ENCODE measurements at regions not wholly inside any gene's neighbourhood (a gene's known extent, or its start where the extent isn't known, plus 50 kb on each side); places are given as distances from the start of the nearest gene placed in this dataset.
"Not testable (repeated sequence)": the region's sequence is repeated elsewhere in the genome, so short reads cannot be mapped to it uniquely, and the experiment has no call there.

GRCh38 chr16:26567356-26567755 lies 499.4 kb upstream of the C16orf82 start:
- DNase-seq (ENCODE audit: extremely low read depth in 1 of 2, low read depth in 1 of 2): no peak

- no peak for DNase-seq (ENCODE audit: extremely low read depth in 1 of 2, low read depth in 1 of 2)
These were observed 496.9 kb upstream of the C16orf82 start for GRCh38 chr16:26569793-26570192.

- DNase-seq (ENCODE audit: extremely low read depth in 1 of 2, low read depth in 1 of 2): no peak
These were observed 488.0 kb upstream of the C16orf82 start for GRCh38 chr16:26578748-26579147.

- DNase-seq (ENCODE audit: extremely low read depth in 1 of 2, low read depth in 1 of 2): no peak
These were observed 482.9 kb upstream of the C16orf82 start for GRCh38 chr16:26583803-26584202.

GRCh38 chr16:26593700-26594099 lies 473.0 kb upstream of the C16orf82 start:
- DNase-seq (ENCODE audit: extremely low read depth in 1 of 2, low read depth in 1 of 2): no peak

- DNase-seq (ENCODE audit: extremely low read depth in 1 of 2, low read depth in 1 of 2): no peak
These were observed 472.1 kb upstream of the C16orf82 start for GRCh38 chr16:26594666-26595065.

GRCh38 chr16:26595199-26595598 lies 471.5 kb upstream of the C16orf82 start:
- DNase-seq (ENCODE audit: extremely low read depth in 1 of 2, low read depth in 1 of 2): no peak

- DNase-seq (ENCODE audit: extremely low read depth in 1 of 2, low read depth in 1 of 2): not testable (repeated sequence)
These were observed 470.7 kb upstream of the C16orf82 start for GRCh38 chr16:26596033-26596432.

- DNase-seq (ENCODE audit: extremely low read depth in 1 of 2, low read depth in 1 of 2): peak; percentile 20 to 25
These were observed 468.7 kb upstream of the C16orf82 start for GRCh38 chr16:26598061-26598460.

GRCh38 chr16:26598998-26599784 lies 467.5 kb upstream of the C16orf82 start:
- no peak for DNase-seq (ENCODE audit: extremely low read depth in 1 of 2, low read depth in 1 of 2)

GRCh38 chr16:26599785-26600104 lies 467.0 kb upstream of the C16orf82 start:
- no peak for DNase-seq (ENCODE audit: extremely low read depth in 1 of 2, low read depth in 1 of 2)

GRCh38 chr16:26601335-26601734 lies 465.4 kb upstream of the C16orf82 start:
- DNase-seq (ENCODE audit: extremely low read depth in 1 of 2, low read depth in 1 of 2): no peak

- no peak for DNase-seq (ENCODE audit: extremely low read depth in 1 of 2, low read depth in 1 of 2)
These were observed 461.0 kb upstream of the C16orf82 start for GRCh38 chr16:26605626-26606271.

GRCh38 chr16:26606381-26607150 lies 460.2 kb upstream of the C16orf82 start:
- DNase-seq (ENCODE audit: extremely low read depth in 1 of 2, low read depth in 1 of 2): no peak

- no peak for DNase-seq (ENCODE audit: extremely low read depth in 1 of 2, low read depth in 1 of 2)
These were observed 452.4 kb upstream of the C16orf82 start for GRCh38 chr16:26614237-26614841.

GRCh38 chr16:26623442-26623841 lies 443.3 kb upstream of the C16orf82 start:
- DNase-seq (ENCODE audit: extremely low read depth in 1 of 2, low read depth in 1 of 2): no peak

- DNase-seq (ENCODE audit: extremely low read depth in 1 of 2, low read depth in 1 of 2): no peak
These were observed 438.8 kb upstream of the C16orf82 start for GRCh38 chr16:26627958-26628357.

GRCh38 chr16:26631365-26631764 lies 435.4 kb upstream of the C16orf82 start:
- DNase-seq (ENCODE audit: extremely low read depth in 1 of 2, low read depth in 1 of 2): not testable (repeated sequence)

GRCh38 chr16:26642047-26642664 lies 424.6 kb upstream of the C16orf82 start:
- DNase-seq (ENCODE audit: extremely low read depth in 1 of 2, low read depth in 1 of 2): no peak

GRCh38 chr16:26643519-26643918 lies 423.2 kb upstream of the C16orf82 start:
- no peak for DNase-seq (ENCODE audit: extremely low read depth in 1 of 2, low read depth in 1 of 2)
